ENCODE measurements at regions not wholly inside any gene's neighbourhood (a gene's known extent, or its start where the extent isn't known, plus 50 kb on each side); places are given as distances from the start of the nearest gene placed in this dataset.

DNA sequence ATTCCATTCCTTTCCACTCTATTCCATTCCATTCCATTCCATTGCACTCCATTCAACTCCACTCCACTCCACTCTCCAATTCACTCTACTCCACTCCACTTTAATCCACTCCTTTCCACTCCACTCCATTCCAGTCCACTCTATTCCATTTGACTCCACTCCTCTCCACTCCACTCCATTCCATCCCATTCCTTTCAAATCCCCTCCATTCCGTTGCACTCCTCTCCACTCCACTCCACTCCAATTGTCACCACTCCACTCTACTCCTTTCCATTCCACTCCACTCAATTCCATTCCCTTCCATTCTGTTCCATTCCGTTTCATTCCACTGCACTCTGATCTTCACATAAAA is 2563.7 kb upstream of the TPTE start:
- Histone ChIP-seq H3K9me3 (replicated peaks; ENCODE audit: low read length) (peaks cover 58% of the 10 kb centered on the region), H3K9ac (ENCODE audit: low read depth, low read length) (no peak overlapping the region), H3K27me3 (ENCODE audit: control insufficient read depth, insufficient read depth, low read length) (no peaks in the 10 kb centered on the region)

More for the DNA sequence above, 2563.7 kb upstream of the TPTE start:
- no peaks in the 10 kb centered on the region for H3K36me3 ChIP-seq (ENCODE audit: insufficient read depth, low read length)
- H3K4me2 ChIP-seq (ENCODE audit: low read length): no peak overlapping the region
- no peak overlapping the region for H3K4me3 ChIP-seq (ENCODE audit: low read length)
- H3K4me1 ChIP-seq (ENCODE audit: control insufficient read depth, insufficient read depth, low read length): no peaks in the 10 kb centered on the region

All from skeletal muscle satellite cell (primary cell).